Heart left ventricle (tissue), 16 donors: ENCODE measurements at regions not wholly inside any gene's neighbourhood (a gene's known extent, or its start where the extent isn't known, plus 50 kb on each side); places are given as distances from the start of the nearest gene placed in this dataset.
A peak's percentile ranks its signal among the peaks of the same experiment; 100 is the strongest.

Experiments used
- ATAC-seq, 4 donors: fragments of 200-7000 bp; cut with Tn5 transposase; one replicate each; pipeline ENCODE4 v1.9.1; 2020 to 2022; ENCODE audit warnings: moderate library complexity in 4 of 4, mild to moderate bottlenecking in 3 of 4, moderate number of reproducible peaks in 1 of 4
- DNase-seq, 5 donors: peaks; one replicate each; pipeline ENCODE4 v3.0.0-alpha.2; 2020
- H3K27ac ChIP-seq, 12 donors: fragments of 200-600 bp; sonication (generic) in 4 of 12; one replicate each; pipeline versions ENCODE4 v1.5.0 to v1.8.0; 2016 to 2022; ENCODE audit warnings: mild to moderate bottlenecking in 2 of 12
- H3K27me3 ChIP-seq, 9 donors: fragments of 200-600 bp; sonication (generic) in 2 of 9; one replicate each; pipeline versions ENCODE4 v1.5.1 to v1.8.0; 2016 to 2022; ENCODE audit warnings: mild to moderate bottlenecking in 3 of 9
- H3K36me3 ChIP-seq, 9 donors: fragments of 200-600 bp; sonication (generic) in 2 of 9; one replicate each; pipeline versions ENCODE4 v1.5.0 to v1.8.0; 2018 to 2022; ENCODE audit warnings: mild to moderate bottlenecking in 2 of 9
- H3K4me1 ChIP-seq, 12 donors: fragments of 200-600 bp; sonication (generic) in 4 of 12; one replicate each; pipeline versions ENCODE4 v1.5.0 to v1.8.0; 2016 to 2022; ENCODE audit warnings: mild to moderate bottlenecking in 3 of 12
- H3K4me3 ChIP-seq, 12 donors: fragments of 200-600 bp; sonication (generic) in 4 of 12; one replicate each; pipeline versions ENCODE4 v1.5.0 to v1.8.0; 2017 to 2022; ENCODE audit warnings: mild to moderate bottlenecking in 9 of 12, moderate library complexity in 4 of 12
- H3K9me3 ChIP-seq, 12 donors: fragments of 200-600 bp; sonication (generic) in 4 of 12; one replicate each; pipeline versions ENCODE4 v1.5.0 to v1.8.0; 2016 to 2022; ENCODE audit warnings: mild to moderate bottlenecking in 1 of 12
- CTCF ChIP-seq, 12 donors: fragments of 200-600 bp; sonication (generic) in 4 of 12; IDR thresholded peaks; one replicate each; pipeline versions ENCODE4 v1.5.0 to v1.8.0; 2018 to 2022; ENCODE audit warnings: antibody characterized with exemption in 12 of 12, mild to moderate bottlenecking in 5 of 12
- POLR2A ChIP-seq, 2 donors: fragments of 450-650 bp; IDR thresholded peaks; one replicate each; pipeline ENCODE4 v1.6.1; 2017; ENCODE audit warnings: antibody characterized with exemption in 2 of 2, mild to moderate bottlenecking in 2 of 2, moderate library complexity in 2 of 2
- WGBS, 4 donors: extraction: QIAGEN DNeasy Blood & Tissue Kit in 2 of 4; methylation state at CpG; one replicate each; pipeline versions ENCODE4 v1.1.5 to v1.1.7; 2013 to 2018; 5-methylcytosine and 5-hydroxymethylcytosine counted together
- intact Hi-C, 10 donors: fragments of 100-400 bp; cut with DNase I; formaldehyde crosslinking; loops; one replicate each; pipeline versions ENCODE4 v1.11.1 to v1.14.2; 2022
- donor health status: ischemic (EF 13 %, LVEDD 7.1; RV severe dilation, severe dysfunction).
- donor health status: healthy with polysubstance abuse.
- donor health status: DM: no; HTN: yes; CAD: no.
- donor health status: DM: no; HTN: no; CAD: no.
- donor health status: ischemic (EF 25% LVEDD 6.9; RV normal size, moderate dysfunction).
- donor health status: ischemic (EF 25% LVEDD 5.7; RV mildly dilated, moderate dysfunction).
- donor health status: healthy.
- donor health status: DM: yes; HTN: yes; CAD: no.
- donor health status: ischemic (EF 35%, LVEDD 5.7; RV mildly dilated, moderate dysfunction).
- donor health status: nonischemic (EF 11% LVEDD 7.7; RV severe dilation, severe dysfunction).
- donor health status: DM: yes; HTN: yes; CAD: no.
- donor health status: PGD.
- donor health status: ischemic (EF 29% LVEDD 5.4; RV normal size, mild dysfunction).
- donor health status: nonischemic (EF 23%, LVEDD 6.1; RV moderate dilation, normal function).

GRCh38 chr1:8207202-8207601 lies 110.7 kb upstream of the SLC45A1 start:
- intact Hi-C loops: loop anchor here in 1 of 10 donors (10.0 kb wide), 1 partner anchor 172 kb away; no protein-coding TSS in a partner anchor
- Histone ChIP-seq H3K9me3 (no peaks in the 10 kb centered on the region), H3K4me1 (peaks cover 0 to 39% (median 3%) of the 10 kb centered on the region in 12 donors), H3K4me3 (no peak overlapping the region), H3K36me3 (no peaks in the 10 kb centered on the region), H3K27me3 (peaks cover 0 to 4% (median 0%) of the 10 kb centered on the region in 9 donors), H3K27ac (no peak overlapping the region)
- TF ChIP-seq CTCF (IDR thresholded peaks at IDR 0.05) (no peak), POLR2A (IDR thresholded peaks at IDR 0.05) (no peak)
- 81 to 88% (median 84%) methylated on average over 8 of the region's 8 CpGs for WGBS, 4 donors
- no peak for DNase-seq
- ATAC-seq: no peak

GRCh38 chr1:8206391-8206790 lies 111.5 kb upstream of the SLC45A1 start:
- H3K27ac ChIP-seq: no peak overlapping the region

GRCh38 chr1:8205771-8206170 lies 112.1 kb upstream of the SLC45A1 start:
- no peaks in the 10 kb centered on the region for H3K36me3 ChIP-seq
- intact Hi-C loops: loop anchor here in 1 of 10 donors (10.0 kb wide), 1 partner anchor 171 kb away; no protein-coding TSS in a partner anchor
- H3K27me3 ChIP-seq: peaks cover 0 to under 1% (median 0%) of the 10 kb centered on the region in 9 donors
- WGBS, 4 donors: 94 to 96% (median 95%) methylated on average over 10 of the region's 10 CpGs
- no peaks in the 10 kb centered on the region for H3K9me3 ChIP-seq
- H3K4me3 ChIP-seq: no peak overlapping the region
- TF ChIP-seq CTCF (IDR thresholded peaks at IDR 0.05): no peak
- TF ChIP-seq POLR2A (IDR thresholded peaks at IDR 0.05): no peak
- no peak for ATAC-seq
- H3K4me1 ChIP-seq: peaks cover 0 to 31% (median 3%) of the 10 kb centered on the region in 12 donors
- H3K27ac ChIP-seq: peak overlapping the region in 1 of 12 donors; percentile 89
- DNase-seq: no peak

More at GRCh38 chr1:8206391-8206790, 111.5 kb upstream of the SLC45A1 start:
- DNase-seq: no peak
- no peak for ATAC-seq
- Histone ChIP-seq H3K9me3 (no peaks in the 10 kb centered on the region), H3K4me3 (no peak overlapping the region), H3K36me3 (no peaks in the 10 kb centered on the region), H3K4me1 (peaks cover 0 to 37% (median 3%) of the 10 kb centered on the region in 12 donors), H3K27me3 (peaks cover 0 to 4% (median 0%) of the 10 kb centered on the region in 9 donors)
- 95 to 99% (median 96%) methylated on average over 7 of the region's 7 CpGs for WGBS, 4 donors
- TF ChIP-seq CTCF (IDR thresholded peaks at IDR 0.05) (no peak), POLR2A (IDR thresholded peaks at IDR 0.05) (no peak)
- intact Hi-C loops: loop anchor here in 1 of 10 donors (10.0 kb wide), 1 partner anchor 172 kb away; no protein-coding TSS in a partner anchor

- 52 to 71% (median 65%) methylated on average over 2 of the region's 2 CpGs for WGBS, 4 donors
- H3K27me3 ChIP-seq: no peaks in the 10 kb centered on the region
- H3K9me3 ChIP-seq: no peaks in the 10 kb centered on the region
- no peaks in the 10 kb centered on the region for H3K36me3 ChIP-seq
- intact Hi-C loops: loop anchor here in 1 of 10 donors (5.0 to 10.0 kb wide), 2 partner anchors 38 to 170 kb away; no protein-coding TSS in a partner anchor
- peaks cover 0 to 30% (median 3%) of the 10 kb centered on the region in 12 donors for H3K4me1 ChIP-seq
- peak overlapping the region in 2 of 12 donors; percentile 60 to 89 for H3K27ac ChIP-seq
- TF ChIP-seq POLR2A (IDR thresholded peaks at IDR 0.05) (no peak), CTCF (IDR thresholded peaks at IDR 0.05) (no peak)
- ATAC-seq (no peak), DNase-seq (no peak)
- no peak overlapping the region for H3K4me3 ChIP-seq
These were observed 113.1 kb upstream of the SLC45A1 start for GRCh38 chr1:8204826-8205225.
